Mesodermal cell (in vitro differentiated cells): ENCODE measurements at regions not wholly inside any gene's neighbourhood (a gene's known extent, or its start where the extent isn't known, plus 50 kb on each side); places are given as distances from the start of the nearest gene placed in this dataset.
"Not testable (repeated sequence)": the region's sequence is repeated elsewhere in the genome, so short reads cannot be mapped to it uniquely, and the experiment has no call there.

ENCODE experiments used
- H3K27ac ChIP-seq: 2 replicates; pipeline ENCODE4 v1.7.0; 2013; ENCODE audit warnings: mild to moderate bottlenecking, low read depth, low read length, moderate library complexity; ENCODE audit not compliant: severe bottlenecking
- H3K36me3 ChIP-seq: 2 replicates; pipeline ENCODE4 v1.7.1; 2013; ENCODE audit warnings: mild to moderate bottlenecking, low read length, moderate library complexity; ENCODE audit not compliant: control insufficient read depth, insufficient read depth
- H3K4me1 ChIP-seq: one replicate; pipeline ENCODE4 v1.7.1; 2013; ENCODE audit warnings: mild to moderate bottlenecking, low read length; ENCODE audit not compliant: insufficient read depth, control insufficient read depth, poor library complexity, severe bottlenecking
- H3K4me3 ChIP-seq: 2 replicates; pipeline ENCODE4 v1.7.0; 2013; ENCODE audit warnings: low read length, control low read depth, mild to moderate bottlenecking; ENCODE audit not compliant: insufficient read depth, poor library complexity, severe bottlenecking; ENCODE audit errors: extremely low read depth
- H3K9me3 ChIP-seq: 2 replicates; pipeline ENCODE4 v1.7.1; 2013; ENCODE audit warnings: mild to moderate bottlenecking, low read length, moderate library complexity; ENCODE audit not compliant: control insufficient read depth
- WGBS, 2 experiments: methylation state at CpG; one replicate each; pipeline ENCODE4 v1.1.5; 2013; ENCODE audit warnings: missing lambda C conversion rate in 2 of 2; ENCODE audit not compliant: insufficient coverage in 2 of 2; 5-methylcytosine and 5-hydroxymethylcytosine counted together

DNA sequence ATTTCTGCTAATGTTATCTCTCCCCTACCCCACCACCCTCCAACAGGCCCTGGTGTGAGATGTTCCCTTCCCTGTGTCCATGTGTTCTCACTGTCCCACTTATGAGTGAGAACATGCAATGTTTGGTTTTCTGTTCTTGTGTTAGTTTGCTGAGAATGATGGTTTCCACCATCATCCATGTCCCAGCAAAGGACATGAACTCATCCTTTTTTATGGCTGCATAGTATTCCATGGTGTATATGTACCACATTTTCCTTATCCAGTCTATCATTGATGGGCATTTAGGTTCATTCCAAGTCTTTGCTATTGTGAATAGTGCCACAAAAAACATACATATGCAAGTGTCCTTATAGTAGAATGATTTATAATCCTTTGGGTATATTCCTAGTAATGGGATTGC is 104.5 kb downstream of the ZNF33B start:
- H3K4me3 ChIP-seq, H3K27ac ChIP-seq, H3K36me3 ChIP-seq, H3K4me1 ChIP-seq: not testable (repeated sequence)
- H3K9me3 ChIP-seq: peaks cover 16% of the 10 kb centered on the region

DNA sequence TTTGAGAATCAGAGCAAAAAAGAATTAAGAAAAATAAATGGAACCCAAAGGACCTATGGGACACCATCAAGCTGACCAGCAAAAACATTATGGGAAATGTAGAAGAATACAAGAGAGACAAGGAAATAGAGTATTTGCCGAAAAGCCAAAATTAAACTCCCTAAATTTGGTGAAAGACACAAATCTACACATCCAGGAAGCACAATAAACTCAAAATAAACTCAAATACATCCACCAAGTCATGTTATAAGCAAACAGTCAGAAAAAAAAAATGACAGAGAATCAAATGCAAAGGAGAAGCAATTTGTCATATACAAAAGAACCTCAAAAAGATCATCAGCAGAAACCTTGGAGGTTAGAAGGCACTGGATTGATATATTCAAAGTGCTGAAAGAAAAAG is 105.4 kb downstream of the ZNF33B start:
- no CpG with 5 or more reads among the region's 1 CpG for WGBS, 2 experiments

GRCh38 chr10:42523098-42523497 is 115.3 kb downstream of the ZNF33B start:
- Histone ChIP-seq H3K36me3 (peaks cover 55% of the 10 kb centered on the region), H3K4me3 (no peak overlapping the region)

More for the DNA sequence above, 105.4 kb downstream of the ZNF33B start:
- Histone ChIP-seq H3K36me3 (no peaks in the 10 kb centered on the region), H3K9me3 (peaks cover 16% of the 10 kb centered on the region), H3K4me3 (no peak overlapping the region), H3K4me1 (no peaks in the 10 kb centered on the region), H3K27ac (no peak overlapping the region)

DNA sequence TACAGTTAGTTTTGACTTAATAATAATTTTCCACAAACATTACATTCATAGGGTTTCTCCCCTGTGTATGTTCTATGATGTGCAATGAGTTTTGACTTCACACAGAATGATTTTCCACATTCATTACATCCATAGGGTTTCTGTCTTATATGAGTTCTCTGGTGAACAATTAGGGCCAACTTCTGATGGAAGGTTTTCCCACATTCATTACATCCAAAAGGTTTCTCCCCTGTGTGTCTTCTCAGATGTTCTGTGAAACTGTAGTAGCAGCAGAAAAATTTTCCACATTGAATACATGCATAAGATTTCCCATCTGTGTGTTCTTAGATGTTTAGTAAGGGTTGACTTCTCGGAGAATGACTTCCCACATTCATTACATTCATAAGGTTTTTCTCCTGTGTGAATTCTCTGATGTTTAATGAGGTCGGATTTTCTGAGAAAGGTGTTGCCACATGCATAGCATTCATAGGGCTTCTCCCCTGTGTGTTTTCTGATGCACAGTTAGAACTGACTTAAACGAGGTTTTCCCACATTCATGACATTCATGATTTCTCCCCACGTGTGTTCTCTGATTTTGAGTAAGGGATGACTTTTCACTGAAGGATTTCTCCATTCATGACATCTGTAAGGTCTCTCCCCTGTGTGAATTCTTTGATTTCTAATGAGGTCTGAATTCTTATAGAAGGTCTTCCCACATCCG is 118.5 kb downstream of the ZNF33B start:
- Histone ChIP-seq H3K4me1 (no peaks in the 10 kb centered on the region), H3K36me3 (peaks cover 53% of the 10 kb centered on the region), H3K9me3 (peaks cover 74% of the 10 kb centered on the region), H3K27ac (no peak overlapping the region), H3K4me3 (no peak overlapping the region)
- WGBS, 2 experiments: no CpG with 5 or more reads among the region's 5 CpGs

More at GRCh38 chr10:42523098-42523497, 115.3 kb downstream of the ZNF33B start:
- H3K4me1 ChIP-seq: no peaks in the 10 kb centered on the region
- H3K27ac ChIP-seq: no peak overlapping the region
- peaks cover 56% of the 10 kb centered on the region for H3K9me3 ChIP-seq
- WGBS, 2 experiments: 83% methylated on average over 1 of the region's 2 CpGs; no CpG with 5 or more reads in 1 of the 2 experiments

- no peaks in the 10 kb centered on the region for H3K4me1 ChIP-seq
- H3K27ac ChIP-seq: no peak overlapping the region
- WGBS, 2 experiments: no CpG with 5 or more reads among the region's 2 CpGs
- H3K9me3 ChIP-seq: peaks cover 76% of the 10 kb centered on the region
- H3K4me3 ChIP-seq: no peak overlapping the region
- H3K36me3 ChIP-seq: peaks cover 45% of the 10 kb centered on the region
These were observed 119.3 kb downstream of the ZNF33B start for GRCh38 chr10:42519079-42519478.

- peaks cover 57% of the 10 kb centered on the region for H3K9me3 ChIP-seq
These were observed 124.4 kb downstream of the ZNF33B start for GRCh38 chr10:42513921-42514320.

GRCh38 chr10:42491801-42492200 is 146.6 kb downstream of the ZNF33B start:
- WGBS, 2 experiments: 51 to 61% methylated on average over 2 of the region's 3 CpGs
- Histone ChIP-seq H3K9me3 (peaks cover 46% of the 10 kb centered on the region), H3K36me3 (no peaks in the 10 kb centered on the region), H3K4me1 (no peaks in the 10 kb centered on the region), H3K27ac (no peak overlapping the region), H3K4me3 (no peak overlapping the region)

More at GRCh38 chr10:42513921-42514320, 124.4 kb downstream of the ZNF33B start:
- Histone ChIP-seq H3K27ac (no peak overlapping the region), H3K4me1 (no peaks in the 10 kb centered on the region), H3K36me3 (no peaks in the 10 kb centered on the region), H3K4me3 (no peak overlapping the region)
- WGBS, 2 experiments: 90% methylated on average over 2 of the region's 3 CpGs

DNA sequence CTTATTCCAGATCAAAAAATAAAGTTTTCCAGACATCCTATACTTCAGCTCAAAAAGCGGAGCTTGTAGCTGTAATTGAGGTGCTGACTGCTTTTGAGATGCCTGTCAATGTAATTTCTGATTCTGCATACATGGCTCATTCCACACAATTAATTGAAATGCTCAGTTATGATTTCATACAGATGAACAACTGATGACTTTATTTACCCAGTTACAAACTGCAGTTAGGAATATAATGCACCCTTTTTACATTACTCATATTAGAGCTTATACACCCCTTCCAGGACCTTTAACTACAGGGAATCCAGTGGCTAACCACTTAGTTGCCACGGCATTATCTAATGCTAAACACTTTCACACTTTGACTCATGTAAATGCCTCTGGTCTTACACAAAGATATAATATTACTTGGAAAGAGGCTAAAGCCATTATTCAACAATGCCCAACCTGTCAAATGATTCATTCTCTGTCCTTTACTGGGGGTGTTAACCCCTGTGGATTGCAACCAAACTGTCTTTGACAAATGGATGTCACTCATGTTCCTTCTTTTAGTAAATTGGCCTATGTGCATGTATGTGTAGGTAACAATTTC is 147.3 kb downstream of the ZNF33B start:
- Histone ChIP-seq H3K36me3 (no peaks in the 10 kb centered on the region), H3K9me3 (peaks cover 49% of the 10 kb centered on the region), H3K4me1 (no peaks in the 10 kb centered on the region), H3K4me3 (no peak overlapping the region), H3K27ac (no peak overlapping the region)
- 40 to 67% methylated on average over 1 of the region's 2 CpGs for WGBS, 2 experiments

DNA sequence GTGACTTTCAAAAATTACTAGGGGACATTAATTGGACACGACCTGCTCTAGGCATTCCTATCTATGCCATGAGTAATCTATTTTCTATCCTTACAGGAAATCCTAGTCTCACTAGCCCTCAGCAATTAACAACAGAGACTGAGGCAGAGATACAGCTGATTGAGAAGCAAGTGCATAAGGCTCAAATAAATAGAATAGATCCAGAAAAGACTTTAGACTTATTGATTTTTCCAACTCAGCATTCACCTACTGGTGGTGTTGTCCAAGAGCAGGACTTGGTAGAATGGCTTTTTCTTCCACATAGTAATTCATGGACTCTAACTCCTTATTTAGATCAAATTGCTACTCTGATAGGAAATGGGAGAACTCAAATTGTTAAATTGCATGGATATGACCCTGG is 148.0 kb downstream of the ZNF33B start:
- H3K9me3 ChIP-seq: peaks cover 49% of the 10 kb centered on the region
- no peak overlapping the region for H3K27ac ChIP-seq
- no peaks in the 10 kb centered on the region for H3K4me1 ChIP-seq
- H3K36me3 ChIP-seq: no peaks in the 10 kb centered on the region
- WGBS, 2 experiments: 22% methylated on average over 1 of the region's 1 CpG; no CpG with 5 or more reads in 1 of the 2 experiments
- H3K4me3 ChIP-seq: no peak overlapping the region

DNA sequence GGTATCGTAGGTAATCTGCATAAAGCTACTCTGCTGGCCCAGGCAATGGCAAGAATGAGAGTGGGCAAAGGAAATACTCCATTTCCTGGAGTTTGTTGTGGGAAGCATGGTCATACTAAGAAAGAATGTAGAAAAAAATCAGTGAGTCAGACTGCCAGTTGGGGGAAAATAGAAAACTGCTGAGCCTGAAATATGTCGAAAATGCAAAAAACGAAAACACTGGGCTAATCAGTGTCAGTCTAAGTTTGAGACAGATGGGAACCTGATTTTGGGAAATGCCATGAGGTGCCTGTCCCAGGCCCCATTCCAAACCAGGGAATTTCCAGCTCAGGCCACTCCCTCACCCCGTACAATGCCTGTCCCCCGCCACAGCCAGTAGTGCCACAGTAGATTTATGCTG is 150.0 kb downstream of the ZNF33B start:
- Histone ChIP-seq H3K27ac (no peak overlapping the region), H3K4me3 (no peak overlapping the region), H3K36me3 (no peaks in the 10 kb centered on the region), H3K9me3 (peaks cover 44% of the 10 kb centered on the region), H3K4me1 (no peaks in the 10 kb centered on the region)
- WGBS, 2 experiments: 59 to 69% methylated on average over 4 to 5 of the region's 5 CpGs

DNA sequence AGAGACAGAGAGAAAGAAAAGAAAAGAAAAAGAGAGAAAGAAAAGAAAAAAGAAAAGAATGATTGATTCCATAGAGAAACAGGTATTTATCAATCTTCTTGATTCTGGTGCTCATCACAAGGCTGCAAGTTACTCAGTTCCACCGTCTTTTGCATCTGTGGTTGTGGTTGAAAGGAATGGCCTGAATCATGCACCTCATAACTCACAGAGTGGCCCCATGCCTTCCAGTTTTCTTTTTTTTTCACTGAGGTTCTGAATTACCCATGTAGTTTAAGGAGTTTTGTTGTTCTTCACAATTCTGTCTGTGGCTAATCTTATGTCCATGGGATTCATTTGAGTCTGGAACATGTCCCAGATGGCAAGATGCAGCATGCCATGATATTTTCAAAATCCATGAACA is 156.0 kb downstream of the ZNF33B start:
- Histone ChIP-seq H3K4me3 (no peak overlapping the region), H3K4me1 (no peaks in the 10 kb centered on the region), H3K36me3 (no peaks in the 10 kb centered on the region), H3K9me3 (peaks cover 50% of the 10 kb centered on the region), H3K27ac (no peak overlapping the region)
- 67% methylated on average over 1 of the region's 1 CpG; no CpG with 5 or more reads in 1 of the 2 experiments for WGBS, 2 experiments
